Ecto neural progenitor cell (in vitro differentiated cells): ENCODE measurements at regions not wholly inside any gene's neighbourhood (a gene's known extent, or its start where the extent isn't known, plus 50 kb on each side); places are given as distances from the start of the nearest gene placed in this dataset.

Experiments
- DNase-seq: peaks from one replicate; pipeline ENCODE4 v3.0.0-alpha.2; 2018; ENCODE audit warnings: low spot score

DNA sequence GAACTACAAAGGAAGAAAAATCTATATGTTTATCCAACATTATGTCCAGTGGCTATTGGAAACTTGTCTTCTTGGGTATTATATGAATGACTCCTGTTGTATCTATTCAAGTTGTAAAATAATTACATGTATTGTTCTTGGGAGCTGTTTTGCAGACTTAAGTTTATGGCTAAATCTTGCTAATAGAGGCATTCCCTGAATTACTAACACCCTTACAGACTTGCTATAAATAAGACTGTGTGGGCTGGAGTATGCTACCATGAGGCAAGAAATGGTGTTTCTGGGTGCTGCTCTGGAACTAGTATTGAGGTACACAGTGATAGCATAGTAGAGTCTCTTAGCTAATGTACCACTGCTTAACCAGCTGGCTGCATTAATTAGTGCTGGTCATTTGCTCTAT, 155.1 kb downstream of the HIPK3 start:
- DNase-seq = no peak

DNA sequence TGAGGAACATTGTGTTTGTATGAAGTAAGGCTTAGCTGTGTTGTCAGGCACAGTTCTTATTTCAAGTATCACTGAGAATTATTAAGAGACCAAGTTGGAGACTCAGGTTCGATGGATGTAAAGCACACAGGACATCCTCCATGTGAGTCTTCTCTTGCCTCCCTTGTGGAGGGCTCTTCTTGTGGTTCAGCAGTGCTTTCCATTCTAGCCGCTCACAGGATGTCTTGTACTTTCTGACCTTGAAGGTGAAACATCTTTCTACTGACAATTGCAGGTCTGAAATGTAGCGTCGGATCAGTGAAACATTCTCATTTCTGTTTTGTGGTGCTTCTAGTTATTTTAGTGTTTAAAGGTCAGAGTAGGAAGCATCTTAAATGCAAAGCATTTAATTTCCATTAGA, 154.6 kb downstream of the HIPK3 start:
- DNase-seq = no peak

DNA sequence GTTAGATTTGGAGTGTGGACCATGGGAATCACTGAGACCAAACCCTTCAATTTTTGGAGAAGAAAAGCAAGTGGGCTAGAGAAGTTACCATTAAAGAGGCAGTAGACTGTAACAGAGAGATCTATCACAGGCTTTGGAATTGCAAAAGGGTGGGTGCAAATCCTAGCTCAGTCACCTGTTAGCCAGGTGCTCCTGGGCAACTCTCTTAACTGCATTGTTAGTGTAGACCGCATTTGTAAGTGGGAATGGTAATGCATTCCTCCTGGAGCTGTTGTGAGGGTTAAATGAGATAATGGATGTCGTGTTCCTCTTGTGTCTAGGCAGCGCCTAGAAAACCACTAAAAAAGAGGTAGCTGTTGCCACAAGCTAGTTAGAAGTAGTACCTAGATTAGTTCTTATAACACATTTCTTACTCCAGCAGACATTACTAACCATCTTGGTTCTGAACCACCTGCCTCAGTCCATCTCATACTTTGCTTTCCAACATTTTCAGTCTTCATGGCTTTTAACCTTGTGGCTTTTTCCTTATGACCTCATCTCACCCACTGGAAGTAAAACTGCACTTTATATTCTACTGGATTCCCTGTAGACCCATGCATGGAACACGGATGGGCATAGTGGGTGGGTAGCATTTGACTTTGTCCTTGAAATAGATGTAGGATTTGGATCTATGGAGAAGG, 153.0 kb downstream of the HIPK3 start:
- no peak for DNase-seq
